Upper lobe of left lung (tissue), 6 donors: ENCODE measurements at regions not wholly inside any gene's neighbourhood (a gene's known extent, or its start where the extent isn't known, plus 50 kb on each side); places are given as distances from the start of the nearest gene placed in this dataset.
A peak's percentile ranks its signal among the peaks of the same experiment; 100 is the strongest.

Source experiments
- ATAC-seq, 2 donors: fragments of 200-7000 bp; cut with Tn5 transposase; one replicate each; pipeline ENCODE4 v1.9.1; 2022; ENCODE audit warnings: mild to moderate bottlenecking in 2 of 2, moderate library complexity in 2 of 2; ENCODE audit not compliant: low FRiP score in 2 of 2
- DNase-seq, 2 donors: peaks; one replicate each; pipeline ENCODE4 v3.0.0-alpha.2; 2019 to 2020
- H3K27ac ChIP-seq, 4 donors: fragments of 200-600 bp; sonication (generic); one replicate each; pipeline ENCODE4 v1.5.1; 2016 to 2019
- H3K27me3 ChIP-seq, 4 donors: fragments of 200-600 bp; sonication (generic); one replicate each; pipeline ENCODE4 v1.5.1; 2017 to 2019
- H3K36me3 ChIP-seq, 4 donors: fragments of 200-600 bp; sonication (generic); one replicate each; pipeline ENCODE4 v1.5.1; 2016 to 2019
- H3K4me1 ChIP-seq, 4 donors: fragments of 200-600 bp; sonication (generic); one replicate each; pipeline ENCODE4 v1.5.1; 2018 to 2019
- H3K4me3 ChIP-seq, 4 donors: fragments of 200-600 bp; sonication (generic); one replicate each; pipeline ENCODE4 v1.5.1; 2017 to 2019; ENCODE audit warnings: mild to moderate bottlenecking in 2 of 4, moderate library complexity in 1 of 4
- H3K9me3 ChIP-seq, 4 donors: fragments of 200-600 bp; sonication (generic); one replicate each; pipeline ENCODE4 v1.5.1; 2018 to 2019
- EP300 ChIP-seq, 4 donors: sonication (generic); formaldehyde crosslinking; IDR thresholded peaks; one replicate each; pipeline ENCODE4 v1.5.1; 2017; ENCODE audit warnings: antibody characterized with exemption in 4 of 4, control low read depth in 2 of 4
- POLR2A ChIP-seq, 4 donors: fragments of 450-650 bp; IDR thresholded peaks; one replicate each; pipeline ENCODE4 v1.5.1; 2016 to 2017; ENCODE audit warnings: antibody characterized with exemption in 4 of 4, mild to moderate bottlenecking in 2 of 4
- POLR2AphosphoS5 ChIP-seq, 2 donors: sonication (generic); formaldehyde crosslinking; IDR thresholded peaks; one replicate each; pipeline ENCODE4 v1.5.1; 2017; ENCODE audit warnings: antibody characterized with exemption in 2 of 2
- WGBS, 2 donors: methylation state at CpG; one replicate each; pipeline ENCODE4 v1.1.5; 2017 to 2018; 5-methylcytosine and 5-hydroxymethylcytosine counted together
- TF ChIP-seq, protein P1 (sequence below), 6 experiments: fragments of 450-650 bp in 4 of 6; fragments of 200-600 bp in 2 of 6; sonication (generic) in 2 of 6; IDR thresholded peaks; one replicate each; pipeline ENCODE4 v1.5.1; 2016 to 2019; ENCODE audit warnings: antibody characterized with exemption in 6 of 6
- donor health status: DM: no; HTN: no; CAD: no; lungs with moderate emphysema.
- donor health status: DM: no; HTN: yes; CAD: no; lungs with severe emphysema.

DNA sequence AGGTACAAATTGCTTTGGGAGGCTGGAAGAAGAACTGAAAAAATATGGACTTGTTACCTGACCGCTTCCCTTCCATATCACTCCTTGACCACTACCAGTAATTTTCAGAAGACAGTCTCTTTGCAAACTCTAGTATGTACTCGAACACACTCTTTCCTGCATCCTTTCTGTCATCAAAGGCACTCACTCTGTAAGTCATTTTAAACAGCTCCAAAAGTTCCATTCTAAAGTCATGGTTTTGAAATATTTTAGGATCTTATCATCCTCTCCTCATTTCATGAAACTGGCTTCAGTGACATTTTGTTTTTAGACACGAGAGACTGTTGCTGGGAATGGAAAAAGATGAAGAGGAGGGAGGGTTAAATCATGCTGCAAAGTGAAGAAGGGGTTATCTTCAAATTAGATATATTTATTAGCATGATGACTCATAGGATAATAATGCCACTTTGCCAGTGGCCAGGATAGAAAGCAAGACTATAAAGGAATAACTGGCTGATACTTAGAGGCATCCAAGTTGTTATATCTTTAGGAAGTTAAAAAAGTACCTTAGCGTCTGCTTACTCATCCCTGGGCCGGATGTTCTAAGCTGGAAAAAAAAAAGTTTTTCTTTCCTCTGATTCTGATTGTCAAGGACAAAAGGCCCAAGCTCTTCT is 549.3 kb downstream of the METTL15 start:
- Histone ChIP-seq H3K27ac (no peak overlapping the region), H3K9me3 (no peaks in the 10 kb centered on the region), H3K4me1 (no peaks in the 10 kb centered on the region), H3K27me3 (no peaks in the 10 kb centered on the region), H3K4me3 (no peak overlapping the region), H3K36me3 (no peaks in the 10 kb centered on the region)
- ATAC-seq (no peak), DNase-seq (no peak)
- WGBS, 2 donors: 49 to 52% methylated on average over 5 of the region's 5 CpGs
- no peak for TF ChIP-seq POLR2AphosphoS5 (IDR thresholded peaks at IDR 0.05)
- no peak for TF ChIP-seq EP300 (IDR thresholded peaks at IDR 0.05)
- TF ChIP-seq, protein P1, sequence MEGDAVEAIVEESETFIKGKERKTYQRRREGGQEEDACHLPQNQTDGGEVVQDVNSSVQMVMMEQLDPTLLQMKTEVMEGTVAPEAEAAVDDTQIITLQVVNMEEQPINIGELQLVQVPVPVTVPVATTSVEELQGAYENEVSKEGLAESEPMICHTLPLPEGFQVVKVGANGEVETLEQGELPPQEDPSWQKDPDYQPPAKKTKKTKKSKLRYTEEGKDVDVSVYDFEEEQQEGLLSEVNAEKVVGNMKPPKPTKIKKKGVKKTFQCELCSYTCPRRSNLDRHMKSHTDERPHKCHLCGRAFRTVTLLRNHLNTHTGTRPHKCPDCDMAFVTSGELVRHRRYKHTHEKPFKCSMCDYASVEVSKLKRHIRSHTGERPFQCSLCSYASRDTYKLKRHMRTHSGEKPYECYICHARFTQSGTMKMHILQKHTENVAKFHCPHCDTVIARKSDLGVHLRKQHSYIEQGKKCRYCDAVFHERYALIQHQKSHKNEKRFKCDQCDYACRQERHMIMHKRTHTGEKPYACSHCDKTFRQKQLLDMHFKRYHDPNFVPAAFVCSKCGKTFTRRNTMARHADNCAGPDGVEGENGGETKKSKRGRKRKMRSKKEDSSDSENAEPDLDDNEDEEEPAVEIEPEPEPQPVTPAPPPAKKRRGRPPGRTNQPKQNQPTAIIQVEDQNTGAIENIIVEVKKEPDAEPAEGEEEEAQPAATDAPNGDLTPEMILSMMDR (IDR thresholded peaks at IDR 0.05): no peak

DNA sequence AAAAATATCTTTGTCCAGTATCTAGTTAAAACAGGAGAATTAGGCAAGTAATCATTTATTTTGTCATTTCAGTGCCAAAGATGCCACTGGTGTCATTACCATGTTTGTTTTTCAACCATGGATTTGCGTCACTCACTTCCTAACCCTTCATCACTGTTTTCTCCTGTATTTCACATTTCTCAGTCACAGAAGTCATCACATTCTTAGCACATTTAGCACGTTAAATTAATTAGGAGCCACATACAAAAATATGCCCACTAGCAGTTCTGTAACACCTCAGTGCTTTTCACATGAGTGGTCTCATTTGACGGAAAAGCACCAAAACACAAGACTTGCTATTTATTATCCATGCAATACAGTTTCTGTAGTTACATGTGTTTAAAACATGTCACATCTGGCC is 546.0 kb downstream of the METTL15 start:
- ATAC-seq (no peak), DNase-seq (no peak)
- Histone ChIP-seq H3K9me3 (no peaks in the 10 kb centered on the region), H3K4me3 (no peak overlapping the region), H3K36me3 (no peaks in the 10 kb centered on the region), H3K27ac (no peak overlapping the region), H3K27me3 (no peaks in the 10 kb centered on the region), H3K4me1 (no peaks in the 10 kb centered on the region)
- TF ChIP-seq POLR2A (IDR thresholded peaks at IDR 0.05) (no peak), POLR2AphosphoS5 (IDR thresholded peaks at IDR 0.05) (no peak), EP300 (IDR thresholded peaks at IDR 0.05) (no peak)
- TF ChIP-seq, protein P1 (IDR thresholded peaks at IDR 0.05): no peak
- 44 to 63% methylated on average over 3 of the region's 3 CpGs for WGBS, 2 donors

DNA sequence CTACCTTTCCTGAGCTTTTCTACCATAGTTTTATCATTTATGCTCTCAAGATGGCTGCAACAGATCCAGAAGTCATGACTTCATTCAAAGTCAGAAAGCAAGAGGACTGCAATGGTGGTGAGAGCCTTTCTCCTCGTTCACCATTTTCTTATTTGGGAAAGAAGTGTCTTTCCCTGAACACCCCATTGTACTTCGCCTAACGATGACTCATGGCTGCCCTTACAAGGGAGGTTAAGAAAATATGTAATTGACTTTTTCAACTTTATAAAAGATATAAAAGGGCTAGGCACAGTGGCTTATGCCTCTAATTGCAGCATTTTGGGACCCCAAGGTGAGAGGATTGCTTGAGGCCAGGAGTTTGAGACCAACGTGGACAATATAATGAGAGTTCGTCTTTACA is 541.7 kb downstream of the METTL15 start:
- DNase-seq (no peak), ATAC-seq (no peak)
- Histone ChIP-seq H3K4me1 (no peaks in the 10 kb centered on the region), H3K27me3 (no peaks in the 10 kb centered on the region), H3K4me3 (no peak overlapping the region), H3K27ac (no peak overlapping the region), H3K9me3 (no peaks in the 10 kb centered on the region), H3K36me3 (no peaks in the 10 kb centered on the region)
- TF ChIP-seq, protein P1 (IDR thresholded peaks at IDR 0.05): no peak
- WGBS, 2 donors: 83% methylated on average over 5 of the region's 5 CpGs

DNA sequence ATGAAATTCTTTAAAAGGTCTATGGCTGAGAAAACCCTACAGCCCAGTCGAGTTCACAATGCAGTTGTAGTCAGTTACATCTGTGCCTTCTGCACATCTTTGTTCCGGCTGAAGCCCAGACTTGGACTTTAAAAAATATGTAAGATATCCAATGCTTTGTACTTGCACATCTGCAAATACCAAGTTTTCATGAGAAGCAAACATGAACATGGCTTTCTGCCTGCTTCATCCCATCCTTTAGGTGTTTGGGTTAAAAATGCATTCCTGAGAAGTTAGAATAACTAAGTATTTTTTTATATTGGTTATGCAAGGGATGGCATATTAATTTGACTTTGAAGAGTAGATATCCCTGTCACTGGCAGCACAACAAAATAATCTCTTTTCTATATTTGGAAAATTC is 528.4 kb downstream of the METTL15 start:
- 67 to 78% methylated on average over 2 of the region's 2 CpGs for WGBS, 2 donors
- H3K4me1 ChIP-seq: no peaks in the 10 kb centered on the region
- no peaks in the 10 kb centered on the region for H3K36me3 ChIP-seq
- ATAC-seq (no peak), DNase-seq (no peak)
- H3K27me3 ChIP-seq: no peaks in the 10 kb centered on the region
- TF ChIP-seq EP300 (IDR thresholded peaks at IDR 0.05) (no peak), POLR2AphosphoS5 (IDR thresholded peaks at IDR 0.05) (no peak), POLR2A (IDR thresholded peaks at IDR 0.05) (no peak)
- TF ChIP-seq, protein P1 (IDR thresholded peaks at IDR 0.05): no peak
- H3K4me3 ChIP-seq: no peak overlapping the region
- H3K9me3 ChIP-seq: no peaks in the 10 kb centered on the region
- H3K27ac ChIP-seq: no peak overlapping the region

DNA sequence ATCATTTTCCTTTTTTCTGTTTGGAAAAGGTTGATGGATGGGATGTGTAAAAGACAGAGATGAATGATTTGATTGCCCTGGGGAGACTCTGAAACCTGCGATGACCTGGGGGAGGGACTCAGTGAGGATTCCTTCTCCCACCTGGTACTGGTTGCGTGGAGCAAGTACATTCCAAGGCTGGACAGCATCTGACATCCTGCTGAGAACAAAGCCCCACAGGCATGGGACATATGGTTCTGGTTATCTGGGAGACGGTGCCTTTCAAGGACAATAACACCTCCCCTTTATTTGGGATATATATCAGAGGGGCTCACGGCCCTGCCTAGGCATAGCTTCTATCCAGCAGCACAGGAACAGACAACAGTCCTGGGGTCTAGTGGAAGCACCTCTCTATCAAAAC is 527.8 kb downstream of the METTL15 start:
- DNase-seq (no peak), ATAC-seq (peak in 1 of 2 donors; percentile 65)
- H3K4me3 ChIP-seq: no peak overlapping the region
- no peak overlapping the region for H3K27ac ChIP-seq
- TF ChIP-seq POLR2A (IDR thresholded peaks at IDR 0.05): no peak
- H3K36me3 ChIP-seq: no peaks in the 10 kb centered on the region
- no peaks in the 10 kb centered on the region for H3K4me1 ChIP-seq
- H3K9me3 ChIP-seq: no peaks in the 10 kb centered on the region
- 29 to 44% methylated on average over 3 to 4 of the region's 4 CpGs for WGBS, 2 donors
- H3K27me3 ChIP-seq: no peaks in the 10 kb centered on the region
